A673 (cell line): ENCODE measurements at regions not wholly inside any gene's neighbourhood (a gene's known extent, or its start where the extent isn't known, plus 50 kb on each side); places are given as distances from the start of the nearest gene placed in this dataset.

ENCODE experiments used
- CTCF ChIP-seq: fragments of 300-800, 200-600 bp; sonication (generic); conservative IDR thresholded peaks from 2 replicates; pipeline ENCODE4 v1.5.1; 2017; ENCODE audit warnings: low read depth, mild to moderate bottlenecking, antibody characterized with exemption, low read length, moderate library complexity, mixed read lengths
- EZH2 ChIP-seq: fragments of 200-600 bp; sonication (generic); IDR thresholded peaks from 2 replicates; pipeline ENCODE4 v1.6.1; 2017; ENCODE audit warnings: borderline replicate concordance, low read depth, mild to moderate bottlenecking, mixed read lengths, antibody characterized with exemption, low read length; ENCODE audit not compliant: poor library complexity, severe bottlenecking

- TF ChIP-seq CTCF (no peak), EZH2 (no peak)
Measured at GRCh38 chr5:167965710-167966109, 325.7 kb upstream of the WWC1 start.
